SK-N-SH treated with all-trans-retinoic acid at 6 μM for 48 hours (cell line): ENCODE measurements at regions not wholly inside any gene's neighbourhood (a gene's known extent, or its start where the extent isn't known, plus 50 kb on each side); places are given as distances from the start of the nearest gene placed in this dataset.
"Not testable (repeated sequence)": the region's sequence is repeated elsewhere in the genome, so short reads cannot be mapped to it uniquely, and the experiment has no call there.

Source experiments
- ATAC-seq: fragments of 200-7000 bp; cut with Tn5 transposase; 3 replicates; pipeline ENCODE4 v1.9.1; 2020; ENCODE audit warnings: mild to moderate bottlenecking, moderate library complexity
- ARNTL ChIP-seq: fragments of 450-650 bp; formaldehyde crosslinking; IDR thresholded peaks from 2 replicates; pipeline ENCODE4 v1.5.0; 2020; ENCODE audit warnings: low read depth, mild to moderate bottlenecking, moderate library complexity, borderline replicate concordance
- BACH2 ChIP-seq: fragments of 250-450 bp; sonication (Bioruptor Pico); IDR thresholded peaks from 2 replicates; pipeline ENCODE4 v1.9.0; 2021; ENCODE audit warnings: mild to moderate bottlenecking, borderline replicate concordance
- CSDC2 ChIP-seq: fragments of 250-450 bp; sonication (Bioruptor Pico); IDR thresholded peaks from 2 replicates; pipeline ENCODE4 v1.5.0; 2020; ENCODE audit warnings: mild to moderate bottlenecking, moderate library complexity
- ESRRG ChIP-seq: fragments of 250-450 bp; sonication (Bioruptor Pico); IDR thresholded peaks from 2 replicates; pipeline ENCODE4 v1.6.1; 2021; ENCODE audit warnings: mild to moderate bottlenecking
- GLIS3 ChIP-seq: fragments of 250-450 bp; sonication (Bioruptor Pico); IDR thresholded peaks from 2 replicates; pipeline ENCODE4 v1.5.0; 2020; ENCODE audit warnings: mild to moderate bottlenecking, moderate library complexity
- ISL1 ChIP-seq: fragments of 250-450 bp; sonication (Bioruptor Pico); IDR thresholded peaks from 2 replicates; pipeline ENCODE4 v2.1.2; 2022; ENCODE audit warnings: mild to moderate bottlenecking, moderate library complexity
- RARB ChIP-seq: fragments of 250-450 bp; sonication (Bioruptor Pico); IDR thresholded peaks from 2 replicates; pipeline ENCODE4 v1.8.0; 2021; ENCODE audit warnings: mild to moderate bottlenecking, moderate library complexity
- SNAI2 ChIP-seq: fragments of 250-450 bp; sonication (Bioruptor Pico); IDR thresholded peaks from 2 replicates; pipeline ENCODE4 v1.5.0; 2020; ENCODE audit warnings: mild to moderate bottlenecking, moderate library complexity
- TCF4 ChIP-seq: fragments of 250-450 bp; sonication (Bioruptor Pico); IDR thresholded peaks from 2 replicates; pipeline ENCODE4 v1.8.0; 2021; ENCODE audit warnings: mild to moderate bottlenecking, moderate library complexity, borderline replicate concordance
- TOX ChIP-seq: fragments of 250-450 bp; sonication (Bioruptor Pico); IDR thresholded peaks from 2 replicates; pipeline ENCODE4 v1.8.0; 2021; ENCODE audit warnings: mild to moderate bottlenecking, moderate library complexity, borderline replicate concordance
- ZC3H10 ChIP-seq: fragments of 250-450 bp; sonication (Bioruptor Pico); IDR thresholded peaks from 2 replicates; pipeline ENCODE4 v1.5.1; 2021; ENCODE audit warnings: mild to moderate bottlenecking, moderate library complexity
- ZFP3 ChIP-seq: fragments of 250-450 bp; sonication (Bioruptor Pico); IDR thresholded peaks from 2 replicates; pipeline ENCODE4 v1.5.0; 2020; ENCODE audit warnings: mild to moderate bottlenecking, moderate library complexity
- ZFP30 ChIP-seq: fragments of 450-650 bp; formaldehyde crosslinking; IDR thresholded peaks from 2 replicates; pipeline ENCODE4 v1.5.0; 2022; ENCODE audit warnings: mild to moderate bottlenecking, moderate library complexity
- ZNF70 ChIP-seq: fragments of 450-650 bp; formaldehyde crosslinking; IDR thresholded peaks from 2 replicates; pipeline ENCODE4 v1.5.0; 2020; ENCODE audit warnings: mild to moderate bottlenecking, moderate library complexity
- ZNF8 ChIP-seq: fragments of 450-650 bp; formaldehyde crosslinking; IDR thresholded peaks from 2 replicates; pipeline ENCODE4 v1.5.0; 2020; ENCODE audit warnings: mild to moderate bottlenecking, moderate library complexity
- TF ChIP-seq, protein P1 (sequence below): fragments of 250-450 bp; sonication (Bioruptor Pico); IDR thresholded peaks from 2 replicates; pipeline ENCODE4 v1.5.1; 2021; ENCODE audit warnings: mild to moderate bottlenecking, moderate library complexity
- TF ChIP-seq, protein P2 (sequence below): fragments of 250-450 bp; sonication (Bioruptor Pico); IDR thresholded peaks from 2 replicates; pipeline ENCODE4 v1.5.0; 2020; ENCODE audit warnings: mild to moderate bottlenecking, moderate library complexity
- TF ChIP-seq, protein P3 (sequence below): fragments of 250-450 bp; sonication (Bioruptor Pico); IDR thresholded peaks from 2 replicates; pipeline ENCODE4 v1.5.1; 2020; ENCODE audit warnings: low read depth, mild to moderate bottlenecking, moderate library complexity

DNA sequence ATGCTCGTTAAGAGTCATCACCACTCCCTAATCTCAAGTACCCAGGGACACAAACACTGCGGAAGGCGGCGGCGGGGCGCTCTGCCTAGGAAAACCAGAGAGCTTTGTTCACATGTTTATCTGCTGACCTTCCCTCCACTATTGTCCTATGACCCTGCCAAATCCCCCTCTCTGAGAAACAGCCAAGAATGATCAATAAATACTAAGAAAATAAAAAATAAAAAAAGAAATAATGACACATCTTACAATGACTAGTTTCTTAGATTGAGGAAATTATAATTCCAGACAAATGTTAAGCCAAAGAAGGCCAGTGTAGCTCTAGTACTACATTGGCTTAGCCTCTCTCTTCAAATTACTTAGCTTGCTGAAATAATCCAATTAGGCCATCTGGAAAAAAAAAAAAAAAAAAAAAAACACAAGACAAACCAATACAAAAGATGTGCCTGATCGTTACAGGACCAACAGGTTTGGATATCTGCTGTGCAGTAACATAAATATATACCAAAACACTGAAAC, 58.0 kb downstream of the ANXA2R start:
- TF ChIP-seq ZFP3 (CRISPR knock-in tag) (no peak), ISL1 (CRISPR knock-in tag) (no peak), TOX (CRISPR knock-in tag) (no peak), GLIS3 (no peak), ZNF8 (no peak)
- TF ChIP-seq, protein P1, sequence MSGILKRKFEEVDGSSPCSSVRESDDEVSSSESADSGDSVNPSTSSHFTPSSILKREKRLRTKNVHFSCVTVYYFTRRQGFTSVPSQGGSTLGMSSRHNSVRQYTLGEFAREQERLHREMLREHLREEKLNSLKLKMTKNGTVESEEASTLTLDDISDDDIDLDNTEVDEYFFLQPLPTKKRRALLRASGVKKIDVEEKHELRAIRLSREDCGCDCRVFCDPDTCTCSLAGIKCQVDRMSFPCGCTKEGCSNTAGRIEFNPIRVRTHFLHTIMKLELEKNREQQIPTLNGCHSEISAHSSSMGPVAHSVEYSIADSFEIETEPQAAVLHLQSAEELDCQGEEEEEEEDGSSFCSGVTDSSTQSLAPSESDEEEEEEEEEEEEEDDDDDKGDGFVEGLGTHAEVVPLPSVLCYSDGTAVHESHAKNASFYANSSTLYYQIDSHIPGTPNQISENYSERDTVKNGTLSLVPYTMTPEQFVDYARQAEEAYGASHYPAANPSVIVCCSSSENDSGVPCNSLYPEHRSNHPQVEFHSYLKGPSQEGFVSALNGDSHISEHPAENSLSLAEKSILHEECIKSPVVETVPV (CRISPR knock-in tag) = no peak
- no peak for ATAC-seq

DNA sequence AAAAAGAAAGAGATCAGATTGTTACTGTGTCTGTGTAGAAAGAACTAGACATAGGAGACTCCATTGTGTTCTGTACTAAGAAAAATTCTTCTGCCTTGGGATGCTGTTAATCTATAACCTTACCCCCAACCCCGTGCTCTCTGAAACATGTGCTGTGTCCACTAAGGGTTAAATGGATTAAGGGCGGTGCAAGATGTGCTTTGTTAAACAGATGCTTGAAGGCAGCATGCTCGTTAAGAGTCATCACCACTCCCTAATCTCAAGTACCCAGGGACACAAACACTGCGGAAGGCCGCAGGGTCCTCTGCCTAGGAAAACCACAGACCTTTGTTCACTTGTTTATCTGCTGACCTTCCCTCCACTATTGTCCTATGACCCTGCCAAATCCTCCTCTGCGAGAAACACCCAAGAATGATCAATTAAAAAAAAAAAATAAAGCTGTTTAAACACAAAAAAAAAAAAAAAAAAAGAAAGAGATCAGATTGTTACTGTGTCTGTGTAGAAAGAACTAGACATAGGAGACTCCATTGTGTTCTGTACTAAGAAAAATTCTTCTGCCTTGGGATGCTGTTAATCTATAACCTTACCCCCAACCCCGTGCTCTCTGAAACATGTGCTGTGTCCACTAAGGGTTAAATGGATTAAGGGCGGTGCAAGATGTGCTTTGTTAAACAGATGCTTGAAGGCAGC, 58.6 kb downstream of the ANXA2R start:
- ATAC-seq = not testable (repeated sequence)

DNA sequence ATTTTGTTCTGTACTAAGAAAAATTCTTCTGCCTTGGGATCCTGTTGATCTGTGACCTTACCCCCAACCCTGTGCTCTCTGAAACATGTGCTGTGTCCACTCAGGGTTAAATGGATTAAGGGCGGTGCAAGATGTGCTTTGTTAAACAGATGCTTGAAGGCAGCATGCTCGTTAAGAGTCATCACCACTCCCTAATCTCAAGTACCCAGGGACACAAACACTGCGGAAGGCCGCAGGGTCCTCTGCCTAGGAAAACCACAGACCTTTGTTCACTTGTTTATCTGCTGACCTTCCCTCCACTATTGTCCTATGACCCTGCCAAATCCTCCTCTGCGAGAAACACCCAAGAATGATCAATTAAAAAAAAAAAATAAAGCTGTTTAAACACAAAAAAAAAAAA, 59.1 kb downstream of the ANXA2R start:
- ATAC-seq = not testable (repeated sequence)

- not testable (repeated sequence) for ATAC-seq
These were observed 59.7 kb downstream of the ANXA2R start for GRCh38 chr5:42980391-42980790.

GRCh38 chr5:42979242-42979641, 60.9 kb downstream of the ANXA2R start:
- ATAC-seq = not testable (repeated sequence)

- TF ChIP-seq ZNF8 (no peak), ISL1 (CRISPR knock-in tag) (no peak), CSDC2 (CRISPR knock-in tag) (no peak), SNAI2 (no peak), RARB (CRISPR knock-in tag) (no peak), ARNTL (CRISPR knock-in tag) (no peak), ZC3H10 (CRISPR knock-in tag) (no peak), BACH2 (CRISPR knock-in tag) (no peak), GLIS3 (no peak), ZFP30 (CRISPR knock-in tag) (no peak), ESRRG (CRISPR knock-in tag) (no peak), ZNF70 (CRISPR knock-in tag) (no peak)
- TF ChIP-seq, protein P2, sequence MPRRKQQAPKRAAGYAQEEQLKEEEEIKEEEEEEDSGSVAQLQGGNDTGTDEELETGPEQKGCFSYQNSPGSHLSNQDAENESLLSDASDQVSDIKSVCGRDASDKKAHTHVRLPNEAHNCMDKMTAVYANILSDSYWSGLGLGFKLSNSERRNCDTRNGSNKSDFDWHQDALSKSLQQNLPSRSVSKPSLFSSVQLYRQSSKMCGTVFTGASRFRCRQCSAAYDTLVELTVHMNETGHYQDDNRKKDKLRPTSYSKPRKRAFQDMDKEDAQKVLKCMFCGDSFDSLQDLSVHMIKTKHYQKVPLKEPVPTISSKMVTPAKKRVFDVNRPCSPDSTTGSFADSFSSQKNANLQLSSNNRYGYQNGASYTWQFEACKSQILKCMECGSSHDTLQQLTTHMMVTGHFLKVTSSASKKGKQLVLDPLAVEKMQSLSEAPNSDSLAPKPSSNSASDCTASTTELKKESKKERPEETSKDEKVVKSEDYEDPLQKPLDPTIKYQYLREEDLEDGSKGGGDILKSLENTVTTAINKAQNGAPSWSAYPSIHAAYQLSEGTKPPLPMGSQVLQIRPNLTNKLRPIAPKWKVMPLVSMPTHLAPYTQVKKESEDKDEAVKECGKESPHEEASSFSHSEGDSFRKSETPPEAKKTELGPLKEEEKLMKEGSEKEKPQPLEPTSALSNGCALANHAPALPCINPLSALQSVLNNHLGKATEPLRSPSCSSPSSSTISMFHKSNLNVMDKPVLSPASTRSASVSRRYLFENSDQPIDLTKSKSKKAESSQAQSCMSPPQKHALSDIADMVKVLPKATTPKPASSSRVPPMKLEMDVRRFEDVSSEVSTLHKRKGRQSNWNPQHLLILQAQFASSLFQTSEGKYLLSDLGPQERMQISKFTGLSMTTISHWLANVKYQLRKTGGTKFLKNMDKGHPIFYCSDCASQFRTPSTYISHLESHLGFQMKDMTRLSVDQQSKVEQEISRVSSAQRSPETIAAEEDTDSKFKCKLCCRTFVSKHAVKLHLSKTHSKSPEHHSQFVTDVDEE (CRISPR knock-in tag) = no peak
- ATAC-seq = no peak
These were observed 65.6 kb downstream of the ANXA2R start for GRCh38 chr5:42974536-42974935.

- ATAC-seq = peak; percentile 84
- no peak for TF ChIP-seq TCF4 (CRISPR knock-in tag)
- TF ChIP-seq, protein P3, sequence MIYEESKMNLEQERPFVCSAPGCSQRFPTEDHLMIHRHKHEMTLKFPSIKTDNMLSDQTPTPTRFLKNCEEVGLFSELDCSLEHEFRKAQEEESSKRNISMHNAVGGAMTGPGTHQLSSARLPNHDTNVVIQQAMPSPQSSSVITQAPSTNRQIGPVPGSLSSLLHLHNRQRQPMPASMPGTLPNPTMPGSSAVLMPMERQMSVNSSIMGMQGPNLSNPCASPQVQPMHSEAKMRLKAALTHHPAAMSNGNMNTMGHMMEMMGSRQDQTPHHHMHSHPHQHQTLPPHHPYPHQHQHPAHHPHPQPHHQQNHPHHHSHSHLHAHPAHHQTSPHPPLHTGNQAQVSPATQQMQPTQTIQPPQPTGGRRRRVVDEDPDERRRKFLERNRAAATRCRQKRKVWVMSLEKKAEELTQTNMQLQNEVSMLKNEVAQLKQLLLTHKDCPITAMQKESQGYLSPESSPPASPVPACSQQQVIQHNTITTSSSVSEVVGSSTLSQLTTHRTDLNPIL (CRISPR knock-in tag) = no peak
- TF ChIP-seq TOX (CRISPR knock-in tag) = no peak
- no peak for TF ChIP-seq SNAI2
- TF ChIP-seq CSDC2 (CRISPR knock-in tag) = no peak
- TF ChIP-seq, all 23 proteins: peak for 0
These were observed 69.2 kb downstream of the ANXA2R start for GRCh38 chr5:42970636-42971559.
